NAMALWA (cell line): ENCODE measurements at regions not wholly inside any gene's neighbourhood (a gene's known extent, or its start where the extent isn't known, plus 50 kb on each side); places are given as distances from the start of the nearest gene placed in this dataset.

Experiments
- DNase-seq: peaks from one replicate; pipeline ENCODE4 v3.0.0-alpha.2; 2015; ENCODE audit warnings: low spot score

- no peak for DNase-seq
Measured at GRCh38 chr12:19829100-19829853, 390.0 kb downstream of the AEBP2 start.

DNA sequence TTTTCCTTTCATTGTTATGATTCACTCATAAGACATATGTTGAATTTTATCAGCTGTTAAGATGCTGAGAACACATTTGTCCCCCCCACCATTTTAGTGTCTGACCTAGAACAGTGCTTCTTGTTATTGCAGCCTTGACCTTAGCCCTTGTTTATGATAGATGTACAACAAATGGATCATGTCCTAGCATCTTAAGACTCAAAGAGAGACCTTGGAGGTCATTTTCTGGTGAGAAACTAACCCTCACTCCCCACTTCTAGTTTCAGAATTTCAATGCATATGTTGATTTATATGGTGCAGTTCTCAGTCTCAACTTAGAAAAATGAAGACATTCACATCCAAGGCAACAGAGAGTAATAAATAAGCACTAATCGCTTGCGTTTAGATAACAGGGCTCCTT, 391.2 kb downstream of the AEBP2 start:
- DNase-seq = no peak

DNA sequence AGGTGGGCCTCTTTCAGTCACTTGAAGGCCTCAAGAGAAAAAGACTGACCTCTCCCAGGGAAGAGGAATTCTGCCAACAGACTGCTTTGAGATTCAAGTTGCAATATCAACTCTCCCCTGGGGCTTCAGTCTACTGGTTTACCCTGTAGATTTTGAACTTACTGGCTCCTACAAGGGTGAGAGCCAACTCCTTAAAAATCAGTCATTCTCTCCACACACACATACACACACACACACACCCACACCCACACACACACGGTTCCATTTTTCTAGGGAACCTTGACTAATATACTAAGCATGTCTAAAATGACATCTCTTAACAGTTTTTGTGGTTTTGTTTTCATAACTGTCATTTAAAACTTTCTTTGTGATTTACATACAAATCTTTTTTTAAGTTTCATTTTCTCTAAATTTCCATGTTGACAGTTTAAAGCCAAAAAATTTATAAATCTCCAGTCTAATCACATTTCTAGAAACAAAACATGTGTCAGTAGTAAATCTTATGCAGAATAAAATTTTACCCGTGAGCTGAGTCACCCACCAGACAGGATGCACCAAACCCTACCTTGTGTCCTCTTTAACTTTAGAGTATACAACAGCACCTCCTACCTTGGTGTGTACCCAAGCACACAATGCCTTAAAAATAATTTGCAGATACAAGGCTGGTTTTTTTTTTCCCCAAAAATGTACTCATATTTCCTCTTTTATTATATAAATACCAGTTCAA, 394.6 kb downstream of the AEBP2 start:
- DNase-seq = no peak

- DNase-seq = no peak
Measured at GRCh38 chr12:19834592-19834991, 395.3 kb downstream of the AEBP2 start.

- DNase-seq = no peak
Measured at GRCh38 chr12:19836056-19836455, 396.8 kb downstream of the AEBP2 start.

- no peak for DNase-seq
Measured at GRCh38 chr12:19836456-19836855, 397.2 kb downstream of the AEBP2 start.

DNA sequence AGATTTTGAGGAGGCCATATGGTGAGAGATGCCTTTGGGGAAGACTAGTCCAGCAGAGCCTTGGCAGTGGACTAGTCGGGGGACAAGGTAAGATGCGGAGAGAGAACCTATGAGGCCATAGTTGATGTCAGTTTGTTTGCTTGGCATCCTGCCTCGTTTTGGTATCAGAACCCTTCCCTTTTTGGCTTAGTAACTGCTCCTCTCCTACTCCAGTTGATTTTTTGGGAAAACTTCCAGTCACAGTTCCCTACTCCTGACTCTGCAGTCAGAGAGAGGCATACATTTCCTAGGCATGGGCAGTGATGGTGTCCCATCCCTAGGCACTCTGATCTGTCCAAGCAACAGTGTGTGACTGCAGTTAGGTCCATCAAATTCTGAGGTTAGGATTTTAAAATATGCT, 398.3 kb downstream of the AEBP2 start:
- no peak for DNase-seq

DNA sequence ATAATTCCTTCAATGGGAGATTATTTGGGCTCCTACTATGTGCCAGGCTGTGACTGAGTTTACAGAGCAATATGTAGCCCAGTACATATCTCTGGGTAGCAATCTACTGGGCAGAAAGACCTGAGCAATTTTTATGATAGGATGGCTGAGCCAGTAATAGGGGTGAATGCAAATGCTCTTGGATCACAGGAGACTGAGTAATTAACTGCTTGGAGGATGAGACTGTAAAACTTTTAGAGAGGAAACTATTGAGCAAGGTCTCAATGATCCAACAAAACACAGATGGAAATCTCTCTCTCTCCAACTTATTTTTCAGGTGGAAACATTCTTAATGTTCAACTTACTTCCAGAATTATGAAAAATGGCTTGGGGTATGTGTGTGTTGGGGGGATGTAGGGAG, 402.2 kb downstream of the AEBP2 start:
- no peak for DNase-seq

DNA sequence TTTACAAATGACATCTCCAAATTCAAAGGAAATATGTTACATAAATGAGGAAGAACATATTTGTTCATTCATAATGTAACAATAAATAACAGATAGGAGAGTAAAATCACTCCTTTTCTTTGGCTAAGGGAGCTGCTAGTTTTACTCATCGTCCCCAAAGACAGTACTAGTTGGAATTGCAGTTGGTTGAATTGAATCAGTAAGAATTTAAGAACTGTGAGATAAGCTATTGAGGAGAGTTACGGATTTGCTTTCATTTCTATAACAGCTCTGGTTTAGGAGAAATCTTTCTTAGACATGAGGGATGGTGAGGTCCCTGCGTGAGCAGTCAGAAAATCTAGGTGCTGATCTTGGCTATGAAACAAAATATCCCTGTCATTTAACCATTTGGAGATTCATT, 402.8 kb downstream of the AEBP2 start:
- no peak for DNase-seq

- no peak for DNase-seq
Measured at GRCh38 chr12:19844224-19844623, 404.9 kb downstream of the AEBP2 start.

GRCh38 chr12:19846574-19846973, 407.3 kb downstream of the AEBP2 start:
- no peak for DNase-seq

GRCh38 chr12:19847294-19848059, 408.2 kb downstream of the AEBP2 start:
- DNase-seq = no peak

GRCh38 chr12:19848421-19848820, 409.1 kb downstream of the AEBP2 start:
- DNase-seq = no peak

GRCh38 chr12:19849208-19849607, 409.9 kb downstream of the AEBP2 start:
- no peak for DNase-seq

- no peak for DNase-seq
Measured at GRCh38 chr12:19850346-19851065, 411.2 kb downstream of the AEBP2 start.

GRCh38 chr12:19852100-19852855, 413.0 kb downstream of the AEBP2 start:
- no peak for DNase-seq

DNA sequence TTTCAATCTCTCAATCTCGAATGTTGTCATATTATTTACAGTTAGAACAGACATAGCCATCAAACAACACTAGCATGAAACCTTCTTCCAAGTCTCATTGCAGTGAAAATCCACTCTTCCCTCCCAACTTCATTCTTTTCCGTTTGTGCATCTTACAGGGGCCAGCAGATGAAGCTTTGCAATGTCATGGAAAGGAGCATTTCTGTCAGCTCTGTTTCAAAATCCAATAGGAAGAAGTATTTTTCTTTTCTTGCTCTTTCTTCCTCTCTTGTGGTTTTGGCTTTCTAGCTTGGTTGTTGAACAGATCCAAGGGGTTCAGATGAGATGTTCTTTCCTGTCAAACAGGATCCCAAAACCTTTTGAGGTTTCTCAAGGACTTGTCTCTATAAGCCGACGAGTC, 416.6 kb downstream of the AEBP2 start:
- DNase-seq = no peak

- no peak for DNase-seq
Measured at GRCh38 chr12:19856389-19856788, 417.1 kb downstream of the AEBP2 start.

GRCh38 chr12:19857204-19857603, 417.9 kb downstream of the AEBP2 start:
- no peak for DNase-seq

GRCh38 chr12:19867151-19867550, 427.9 kb downstream of the AEBP2 start:
- DNase-seq = no peak

GRCh38 chr12:19867970-19868369, 428.7 kb downstream of the AEBP2 start:
- no peak for DNase-seq

GRCh38 chr12:19869413-19869812, 430.1 kb downstream of the AEBP2 start:
- no peak for DNase-seq
